Breast epithelium (tissue), 4 donors: ENCODE measurements at regions not wholly inside any gene's neighbourhood (a gene's known extent, or its start where the extent isn't known, plus 50 kb on each side); places are given as distances from the start of the nearest gene placed in this dataset.

Experiments used
- DNase-seq, 2 donors: peaks; one replicate each; pipeline ENCODE4 v3.0.0-alpha.2; 2019; ENCODE audit warnings: low spot score in 2 of 2
- H3K27ac ChIP-seq, 2 donors: fragments of 200-600 bp; sonication (generic) in 1 of 2; one replicate each; pipeline ENCODE4 v1.5.1; 2016 to 2019; ENCODE audit warnings: mild to moderate bottlenecking in 1 of 2
- H3K27me3 ChIP-seq, 2 donors: fragments of 200-600 bp; sonication (generic) in 1 of 2; one replicate each; pipeline versions ENCODE4 v1.5.1 to v1.6.0; 2017 to 2019; ENCODE audit warnings: control low read depth in 1 of 2, mild to moderate bottlenecking in 1 of 2
- H3K36me3 ChIP-seq: fragments of 200-600 bp; one replicate; pipeline ENCODE4 v1.5.1; 2019
- H3K4me1 ChIP-seq, 2 donors: fragments of 200-600 bp; sonication (generic); one replicate each; pipeline ENCODE4 v1.5.1; 2016 to 2019; ENCODE audit warnings: control low read depth in 1 of 2
- H3K4me3 ChIP-seq, 3 donors: fragments of 200-600 bp; sonication (generic); 1 replicate in 2 of 3; 2 replicates in 1 of 3; pipeline ENCODE4 v1.5.1; 2016 to 2019; ENCODE audit warnings: mild to moderate bottlenecking in 3 of 3, moderate library complexity in 2 of 3
- H3K9me3 ChIP-seq, 2 donors: fragments of 200-600 bp; sonication (generic) in 1 of 2; one replicate each; pipeline ENCODE4 v1.5.1; 2016 to 2019; ENCODE audit warnings: control low read depth in 1 of 2
- CTCF ChIP-seq, 3 donors: fragments of 450-650 bp; IDR thresholded peaks; one replicate each; pipeline ENCODE4 v1.5.1; 2016 to 2017; ENCODE audit warnings: antibody characterized with exemption in 3 of 3, mild to moderate bottlenecking in 3 of 3, moderate library complexity in 3 of 3
- POLR2A ChIP-seq: fragments of 450-650 bp; IDR thresholded peaks from one replicate; pipeline ENCODE4 v1.6.1; 2016; ENCODE audit warnings: antibody characterized with exemption, mild to moderate bottlenecking, moderate library complexity
- POLR2AphosphoS5 ChIP-seq, 3 donors: sonication (generic); formaldehyde crosslinking; IDR thresholded peaks; one replicate each; pipeline ENCODE4 v1.6.1; 2017; ENCODE audit warnings: antibody characterized with exemption in 3 of 3
- intact Hi-C: fragments of 100-400 bp; cut with DNase I; formaldehyde crosslinking; loops from one replicate; pipeline ENCODE4 v1.15.1; 2023; ENCODE audit warnings: low total_unique reads

GRCh38 chr21:19842601-19843000, 1155.6 kb upstream of the NCAM2 start:
- intact Hi-C loops: no loop called here

GRCh38 chr21:19844334-19844733, 1153.9 kb upstream of the NCAM2 start:
- no peak overlapping the region for H3K27ac ChIP-seq
- H3K27me3 ChIP-seq: no peaks in the 10 kb centered on the region
- no peaks in the 10 kb centered on the region for H3K9me3 ChIP-seq
- no peaks in the 10 kb centered on the region for H3K36me3 ChIP-seq
- intact Hi-C loops: no loop called here
- no peaks in the 10 kb centered on the region for H3K4me1 ChIP-seq
- TF ChIP-seq POLR2AphosphoS5 (IDR thresholded peaks at IDR 0.05) (no peak), POLR2A (no peak), CTCF (IDR thresholded peaks at IDR 0.05) (no peak)
- no peak overlapping the region for H3K4me3 ChIP-seq
- DNase-seq: no peak

More at GRCh38 chr21:19842601-19843000, 1155.6 kb upstream of the NCAM2 start:
- TF ChIP-seq POLR2AphosphoS5 (IDR thresholded peaks at IDR 0.05): no peak
- TF ChIP-seq CTCF (IDR thresholded peaks at IDR 0.05): no peak
- no peak for TF ChIP-seq POLR2A
- Histone ChIP-seq H3K9me3 (no peaks in the 10 kb centered on the region), H3K4me1 (no peaks in the 10 kb centered on the region), H3K4me3 (no peak overlapping the region), H3K27me3 (no peaks in the 10 kb centered on the region), H3K36me3 (no peaks in the 10 kb centered on the region), H3K27ac (no peak overlapping the region)
- DNase-seq: no peak

- Histone ChIP-seq H3K27me3 (no peaks in the 10 kb centered on the region), H3K9me3 (no peaks in the 10 kb centered on the region), H3K27ac (no peak overlapping the region), H3K4me3 (no peak overlapping the region), H3K36me3 (no peaks in the 10 kb centered on the region), H3K4me1 (no peaks in the 10 kb centered on the region)
- TF ChIP-seq POLR2AphosphoS5 (IDR thresholded peaks at IDR 0.05): no peak
- DNase-seq: no peak
- intact Hi-C loops: no loop called here
These were observed 1148.1 kb upstream of the NCAM2 start for GRCh38 chr21:19850157-19850556.

- intact Hi-C loops: no loop called here
- DNase-seq: no peak
- H3K36me3 ChIP-seq: no peaks in the 10 kb centered on the region
- H3K4me3 ChIP-seq: no peak overlapping the region
- no peaks in the 10 kb centered on the region for H3K27me3 ChIP-seq
- TF ChIP-seq CTCF (IDR thresholded peaks at IDR 0.05) (no peak), POLR2A (no peak), POLR2AphosphoS5 (IDR thresholded peaks at IDR 0.05) (no peak)
- no peaks in the 10 kb centered on the region for H3K4me1 ChIP-seq
- H3K27ac ChIP-seq: no peak overlapping the region
- H3K9me3 ChIP-seq: no peaks in the 10 kb centered on the region
These were observed 1145.1 kb upstream of the NCAM2 start for GRCh38 chr21:19853061-19853460.

GRCh38 chr21:19853709-19854575, 1144.3 kb upstream of the NCAM2 start:
- TF ChIP-seq POLR2AphosphoS5 (IDR thresholded peaks at IDR 0.05): no peak
- no peak for TF ChIP-seq POLR2A
- no peak for TF ChIP-seq CTCF (IDR thresholded peaks at IDR 0.05)
- Histone ChIP-seq H3K9me3 (no peaks in the 10 kb centered on the region), H3K4me1 (no peaks in the 10 kb centered on the region), H3K27ac (no peak overlapping the region), H3K27me3 (no peaks in the 10 kb centered on the region), H3K4me3 (no peak overlapping the region), H3K36me3 (no peaks in the 10 kb centered on the region)
- DNase-seq: no peak
- intact Hi-C loops: no loop called here
